Activated CD4-positive, CD25-positive, alpha-beta regulatory T cell treated with anti-CD3 and anti-CD28 coated beads, Interleukin-2, amount 50 U/mL, for 24 hours (primary cell): ENCODE measurements at regions not wholly inside any gene's neighbourhood (a gene's known extent, or its start where the extent isn't known, plus 50 kb on each side); places are given as distances from the start of the nearest gene placed in this dataset.
"Not testable (repeated sequence)": the region's sequence is repeated elsewhere in the genome, so short reads cannot be mapped to it uniquely, and the experiment has no call there.

Source experiments
- ATAC-seq, 2 donors: fragments of 150-1000 bp; cut with Tn5 transposase; one replicate each; pipeline ENCODE4 v1.10.0; 2021; ENCODE audit warnings: mild to moderate bottlenecking in 1 of 2, moderate library complexity in 1 of 2

GRCh38 chr6:22126910-22127309, 169.9 kb downstream of the PRL start:
- ATAC-seq = no peak

DNA sequence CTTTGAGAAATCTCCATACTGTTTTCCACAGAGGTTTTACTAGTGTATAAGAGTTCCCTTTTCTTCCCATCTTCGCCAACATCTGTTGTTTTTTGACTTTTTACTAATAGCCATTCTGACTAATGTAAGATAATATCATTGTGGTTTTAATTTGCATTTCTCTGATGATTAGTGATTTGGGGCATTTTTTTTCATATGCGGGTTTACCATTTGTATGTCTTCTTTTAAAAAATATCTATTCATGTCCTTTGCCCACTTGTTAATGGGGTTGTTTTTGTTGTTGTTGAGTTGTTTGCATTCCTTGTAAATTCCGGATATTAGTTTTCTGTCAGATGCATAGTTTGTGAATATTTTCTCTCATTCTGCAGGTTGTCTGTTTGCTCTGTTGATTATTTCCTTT, 167.1 kb downstream of the PRL start:
- ATAC-seq = no peak

- no peak for ATAC-seq
Measured at GRCh38 chr6:22132656-22133055, 164.2 kb downstream of the PRL start.

DNA sequence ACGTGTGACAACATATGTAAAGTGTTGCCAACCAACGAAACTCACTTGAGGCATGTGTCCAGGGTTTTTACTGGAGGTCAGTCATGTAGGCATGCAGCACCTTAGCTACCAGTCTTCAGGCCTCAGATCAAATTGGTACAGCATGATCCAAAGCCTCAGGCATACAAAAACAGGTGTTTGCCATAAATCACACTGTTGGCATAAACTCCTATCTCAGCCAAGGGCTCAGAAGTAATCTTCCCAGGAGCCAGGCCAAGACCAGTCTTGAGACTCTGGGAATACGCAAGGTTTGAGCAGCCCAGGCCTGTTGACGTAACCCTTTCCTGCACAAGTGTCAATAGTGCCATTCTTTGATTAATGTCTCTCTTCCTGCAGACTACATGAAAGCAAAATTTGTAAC, 163.5 kb downstream of the PRL start:
- ATAC-seq = no peak

DNA sequence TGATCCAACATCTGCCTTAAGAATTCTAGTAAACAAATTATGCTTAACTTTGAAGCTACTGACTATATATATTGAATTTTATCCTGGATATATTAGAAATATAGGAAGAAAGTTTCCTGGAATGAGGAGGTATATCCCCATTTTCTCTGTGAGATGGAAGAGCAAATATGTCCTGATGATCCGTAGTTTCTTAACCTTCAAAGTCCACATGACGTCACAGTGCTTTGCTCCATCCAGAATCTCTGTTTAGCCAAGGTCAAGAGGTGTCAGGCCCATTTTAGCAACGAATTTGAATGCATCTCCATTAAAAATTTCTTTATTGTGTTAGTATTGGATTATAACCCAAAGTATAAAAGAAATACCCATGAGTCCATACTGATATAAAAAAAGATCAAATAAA, 162.5 kb downstream of the PRL start:
- ATAC-seq = no peak

DNA sequence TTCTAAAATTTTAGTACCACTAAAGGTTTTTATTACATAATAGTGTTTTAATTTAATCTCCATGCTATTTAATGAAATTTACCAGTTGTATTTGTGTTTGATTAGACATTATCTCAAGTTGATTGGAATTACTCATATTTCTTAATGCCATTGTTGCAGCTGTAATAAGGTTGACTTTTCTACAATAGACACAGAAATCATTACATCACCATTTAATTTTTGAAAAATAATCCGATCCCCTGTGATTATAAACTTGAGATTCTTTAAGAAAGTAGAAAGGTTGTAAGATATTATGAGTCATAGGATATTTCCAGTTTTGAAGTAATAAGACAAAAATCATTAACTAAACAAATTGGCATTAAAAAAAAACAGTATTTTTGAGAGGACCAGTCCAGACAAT, 161.4 kb downstream of the PRL start:
- no peak for ATAC-seq

GRCh38 chr6:22140736-22141135, 156.1 kb downstream of the PRL start:
- ATAC-seq = not testable (repeated sequence)

- no peak for ATAC-seq
Measured at GRCh38 chr6:22141241-22141745, 155.5 kb downstream of the PRL start.

- no peak for ATAC-seq
Measured at GRCh38 chr6:22142856-22143255, 154.0 kb downstream of the PRL start.

GRCh38 chr6:22145376-22145775, 151.5 kb downstream of the PRL start:
- no peak for ATAC-seq

- ATAC-seq = no peak
Measured at GRCh38 chr6:22145823-22146677, 150.8 kb downstream of the PRL start.

- ATAC-seq = no peak
Measured at GRCh38 chr6:22146678-22146930, 150.2 kb downstream of the PRL start.

DNA sequence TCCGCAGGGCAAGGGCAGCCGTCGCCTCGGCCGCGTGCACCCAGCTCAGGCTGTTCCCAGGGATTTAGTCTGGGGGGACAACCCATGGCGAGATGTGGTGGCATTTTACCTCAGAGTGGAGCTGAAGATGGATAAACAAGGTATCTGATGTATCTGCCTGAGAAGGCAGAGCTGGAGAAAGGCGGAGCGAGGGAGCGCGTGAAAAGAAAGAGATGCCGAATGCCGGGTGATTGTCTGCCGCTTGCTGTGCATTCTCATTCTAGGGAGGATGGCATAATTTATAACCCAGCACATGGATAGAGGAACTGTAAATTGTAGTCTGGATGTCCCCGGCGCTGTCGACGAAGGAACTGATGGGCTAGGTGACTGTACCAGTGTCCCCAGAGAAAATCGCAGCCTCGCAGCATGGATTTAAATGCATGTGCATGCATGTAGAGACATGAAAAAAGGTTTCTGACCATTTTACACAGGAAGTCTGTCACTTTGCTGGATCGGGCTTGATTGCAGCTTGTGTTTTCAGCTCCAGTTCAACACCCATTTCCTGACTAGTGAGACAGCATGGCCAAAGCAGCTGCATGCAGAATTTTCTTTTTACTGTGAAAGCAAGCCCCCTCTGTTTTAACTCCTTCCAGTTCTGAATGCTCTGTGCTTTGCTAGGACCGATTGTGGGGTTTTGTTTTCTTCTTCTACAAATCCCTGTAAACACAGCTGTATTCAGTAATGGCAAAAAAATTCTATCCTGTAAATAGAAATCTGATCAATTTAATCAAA, 149.7 kb downstream of the PRL start:
- no peak for ATAC-seq

GRCh38 chr6:22147921-22148776, 148.7 kb downstream of the PRL start:
- no peak for ATAC-seq

GRCh38 chr6:22149096-22149495, 147.7 kb downstream of the PRL start:
- no peak for ATAC-seq

GRCh38 chr6:22149501-22150367, 147.1 kb downstream of the PRL start:
- no peak for ATAC-seq

DNA sequence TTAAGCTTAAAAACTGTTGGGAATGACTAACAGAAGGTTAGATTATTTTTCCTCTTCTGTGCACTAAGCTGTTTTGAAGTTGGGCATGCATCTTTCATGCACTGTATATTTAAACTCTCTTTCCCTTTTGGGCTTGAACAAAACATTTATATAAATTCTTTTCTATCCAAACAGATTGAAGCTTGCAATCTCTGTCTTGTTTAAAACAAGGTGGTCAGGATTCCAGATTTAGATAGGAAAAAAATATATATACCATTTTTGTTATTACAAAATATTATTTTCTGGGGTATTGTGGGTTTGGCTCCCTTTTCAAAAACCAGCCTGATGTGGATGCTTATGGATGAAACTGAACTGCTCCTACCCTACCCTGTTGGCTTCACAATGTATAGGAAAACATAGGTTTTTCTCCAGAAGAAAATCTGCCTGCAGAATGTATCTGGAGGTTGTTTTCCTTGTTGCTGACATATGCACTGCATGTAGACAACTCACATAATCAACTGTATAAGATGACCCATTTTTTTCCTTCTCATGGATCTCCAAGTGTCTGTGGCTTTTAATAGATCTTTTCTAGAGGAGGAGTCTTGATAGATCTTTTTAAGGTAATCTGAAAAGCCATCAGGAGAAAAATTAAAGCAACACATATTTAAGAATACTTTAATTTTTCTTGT, 146.3 kb downstream of the PRL start:
- ATAC-seq = no peak

DNA sequence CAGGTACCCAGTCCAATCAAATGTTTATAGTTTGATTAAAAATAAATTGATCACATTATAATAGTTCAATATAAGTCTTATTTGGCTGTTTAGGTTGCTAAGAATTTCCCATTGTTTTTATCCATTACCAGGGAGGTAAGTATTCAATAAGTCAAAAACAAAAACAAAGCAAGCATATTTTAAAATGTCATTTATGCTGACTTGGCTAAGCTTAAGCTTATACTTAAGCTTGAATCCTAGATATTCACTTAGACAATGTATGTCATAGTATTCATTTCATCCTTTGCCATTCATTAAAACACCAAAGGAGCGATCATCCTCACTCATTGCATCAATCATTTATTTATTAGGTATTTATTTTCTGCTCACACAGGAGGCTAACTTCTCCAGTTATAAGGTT, 144.9 kb downstream of the PRL start:
- ATAC-seq = no peak

DNA sequence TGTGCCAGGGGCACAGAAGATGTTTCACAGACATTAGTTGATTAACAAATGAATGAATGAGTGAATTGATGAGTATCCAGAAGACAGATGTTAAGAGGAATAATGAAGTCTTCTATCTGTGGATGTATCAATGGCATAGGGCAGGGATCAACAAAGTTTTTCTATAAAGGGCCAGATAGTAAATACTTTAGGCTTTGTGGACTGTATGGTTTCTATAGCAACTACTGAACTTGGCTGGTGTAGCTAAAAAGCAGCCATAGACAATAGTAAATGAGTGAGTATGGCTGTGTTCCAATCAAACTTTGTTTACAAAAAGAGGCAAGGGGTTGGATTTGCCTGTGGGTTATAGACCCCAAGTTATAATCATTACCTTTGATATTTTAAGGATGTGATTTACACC, 144.0 kb downstream of the PRL start:
- no peak for ATAC-seq

GRCh38 chr6:22153384-22154158, 143.3 kb downstream of the PRL start:
- ATAC-seq = no peak

DNA sequence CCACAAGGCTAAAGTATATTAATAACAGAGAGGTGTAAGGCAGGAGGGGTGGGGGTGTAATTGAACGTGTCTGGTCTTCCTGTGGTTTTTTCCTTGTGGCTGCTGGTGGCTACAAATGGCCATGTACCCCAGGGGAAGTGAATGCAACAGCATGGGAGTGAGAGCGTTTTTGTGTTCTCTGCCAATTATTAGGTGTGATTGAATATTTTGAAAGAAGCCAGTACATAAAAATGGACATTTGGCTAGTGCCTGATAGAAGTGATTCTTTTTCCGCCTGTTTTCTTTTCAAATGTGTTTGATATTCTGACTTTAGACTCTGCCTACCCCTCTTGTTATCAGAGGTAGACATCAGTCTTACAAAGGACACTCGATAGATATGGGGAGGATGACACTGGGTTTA, 141.3 kb downstream of the PRL start:
- ATAC-seq = no peak
